ENCODE measurements at regions not wholly inside any gene's neighbourhood (a gene's known extent, or its start where the extent isn't known, plus 50 kb on each side); places are given as distances from the start of the nearest gene placed in this dataset.

DNA sequence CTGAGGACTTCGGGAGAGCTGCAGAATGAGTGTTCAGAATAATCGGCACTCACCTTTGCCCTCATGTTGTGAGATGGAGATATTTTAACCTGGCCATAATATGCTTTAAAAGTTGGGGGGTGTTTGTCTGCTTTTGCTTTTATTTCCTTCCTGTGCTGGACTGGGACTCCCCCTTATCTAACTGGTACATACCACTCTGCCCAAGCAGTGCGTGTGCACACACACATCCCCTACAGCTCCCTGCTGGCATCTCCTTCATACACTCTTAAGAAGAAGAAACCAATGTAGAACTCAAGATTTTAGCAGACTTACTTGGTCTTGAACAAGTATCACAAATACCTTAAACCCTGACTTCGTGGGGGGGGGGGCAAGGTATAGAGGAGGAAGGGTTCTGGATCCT lies 146.2 kb upstream of the DMRT1 start:
- no peak for TF ChIP-seq POLR2A (IDR thresholded peaks at IDR 0.05; ENCODE audit: low read depth, low read length)
- no peak for TF ChIP-seq EZH2 (IDR thresholded peaks at IDR 0.05; ENCODE audit: borderline replicate concordance, control insufficient read depth, low read depth, low read length)
- TF ChIP-seq CTCF (IDR thresholded peaks at IDR 0.05 in 2 of 3, conservative IDR thresholded peaks at IDR 0.05 in 1 of 3; ENCODE audit: control insufficient read depth in 2 of 3, extremely low read depth in 1 of 3, insufficient read depth in 1 of 3, low read depth in 3 of 3, low read length in 3 of 3): no peak
- TF ChIP-seq POLR2AphosphoS5 (IDR thresholded peaks at IDR 0.05; ENCODE audit: low read length): no peak
- no peak for TF ChIP-seq SRF (IDR thresholded peaks at IDR 0.05; ENCODE audit: low read depth in 2 of 2, low read length in 2 of 2)

Measured in GM12878 (cell line).